ENCODE measurements at regions not wholly inside any gene's neighbourhood (a gene's known extent, or its start where the extent isn't known, plus 50 kb on each side); places are given as distances from the start of the nearest gene placed in this dataset.

DNA sequence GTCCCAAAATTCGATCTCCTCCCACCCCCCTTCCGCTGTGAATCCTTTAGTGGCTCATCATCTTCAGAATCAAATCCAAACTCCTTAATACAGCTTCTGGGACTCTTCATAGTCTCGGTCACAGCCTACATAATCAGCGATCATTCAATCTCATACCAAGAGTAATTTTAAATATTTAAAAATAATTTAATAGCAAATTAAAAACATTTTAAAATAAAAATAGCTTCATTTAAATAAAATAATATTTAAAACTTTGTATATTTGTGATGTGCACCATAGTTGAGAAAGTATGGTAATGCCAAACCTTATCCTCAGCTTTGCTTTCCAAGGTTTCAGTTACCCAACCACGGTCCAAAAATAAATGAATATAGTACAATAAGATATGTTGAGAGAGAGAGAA lies 70.0 kb upstream of the NR3C1 start:
- Histone ChIP-seq H3K4me1 (ENCODE audit: insufficient read depth, low read length, poor library complexity, severe bottlenecking) (no peaks in the 10 kb centered on the region), H3K4me3 (ENCODE audit: low read depth, low read length, poor library complexity, severe bottlenecking) (no peak overlapping the region), H3K9me3 (ENCODE audit: low read depth, low read length, poor library complexity, severe bottlenecking) (no peaks in the 10 kb centered on the region), H3K27me3 (replicated peaks; ENCODE audit: insufficient read depth, low read depth, low read length, poor library complexity) (no peaks in the 10 kb centered on the region), H3K27ac (ENCODE audit: low read depth, low read length, poor library complexity, severe bottlenecking) (no peak overlapping the region), H3K36me3 (ENCODE audit: insufficient read depth, low read length, poor library complexity, severe bottlenecking) (no peaks in the 10 kb centered on the region)
- BruUV-seq (replicated peaks): no TSS peak
- DNase-seq (ENCODE audit: low spot score): no peak
- POLR2A ChIA-PET (ENCODE audit: low non-redundant PET): no interaction called here
- TF ChIP-seq EZH2 (IDR thresholded peaks at IDR 0.05; ENCODE audit: borderline replicate concordance, low read depth, low read length, poor library complexity, severe bottlenecking): no peak
- TF ChIP-seq, protein P1, sequence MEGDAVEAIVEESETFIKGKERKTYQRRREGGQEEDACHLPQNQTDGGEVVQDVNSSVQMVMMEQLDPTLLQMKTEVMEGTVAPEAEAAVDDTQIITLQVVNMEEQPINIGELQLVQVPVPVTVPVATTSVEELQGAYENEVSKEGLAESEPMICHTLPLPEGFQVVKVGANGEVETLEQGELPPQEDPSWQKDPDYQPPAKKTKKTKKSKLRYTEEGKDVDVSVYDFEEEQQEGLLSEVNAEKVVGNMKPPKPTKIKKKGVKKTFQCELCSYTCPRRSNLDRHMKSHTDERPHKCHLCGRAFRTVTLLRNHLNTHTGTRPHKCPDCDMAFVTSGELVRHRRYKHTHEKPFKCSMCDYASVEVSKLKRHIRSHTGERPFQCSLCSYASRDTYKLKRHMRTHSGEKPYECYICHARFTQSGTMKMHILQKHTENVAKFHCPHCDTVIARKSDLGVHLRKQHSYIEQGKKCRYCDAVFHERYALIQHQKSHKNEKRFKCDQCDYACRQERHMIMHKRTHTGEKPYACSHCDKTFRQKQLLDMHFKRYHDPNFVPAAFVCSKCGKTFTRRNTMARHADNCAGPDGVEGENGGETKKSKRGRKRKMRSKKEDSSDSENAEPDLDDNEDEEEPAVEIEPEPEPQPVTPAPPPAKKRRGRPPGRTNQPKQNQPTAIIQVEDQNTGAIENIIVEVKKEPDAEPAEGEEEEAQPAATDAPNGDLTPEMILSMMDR (conservative IDR thresholded peaks at IDR 0.05; ENCODE audit: low read depth, low read length): no peak
- intact Hi-C loops (cut with micrococcal nuclease; ENCODE audit: unreplicated experiment): no loop called here
- CTCF ChIA-PET: no interaction called here

- no peak for DNase-seq (ENCODE audit: low spot score)
- Histone ChIP-seq H3K9me3 (ENCODE audit: low read depth, low read length, poor library complexity, severe bottlenecking) (no peaks in the 10 kb centered on the region), H3K4me3 (ENCODE audit: low read depth, low read length, poor library complexity, severe bottlenecking) (no peak overlapping the region), H3K4me1 (ENCODE audit: insufficient read depth, low read length, poor library complexity, severe bottlenecking) (no peaks in the 10 kb centered on the region), H3K27ac (ENCODE audit: low read depth, low read length, poor library complexity, severe bottlenecking) (no peak overlapping the region), H3K27me3 (replicated peaks; ENCODE audit: insufficient read depth, low read depth, low read length, poor library complexity) (no peaks in the 10 kb centered on the region), H3K36me3 (ENCODE audit: insufficient read depth, low read length, poor library complexity, severe bottlenecking) (no peaks in the 10 kb centered on the region)
- ChIA-PET POLR2A (ENCODE audit: low non-redundant PET) (no interaction called here), CTCF (no interaction called here)
- no TSS peak for BruUV-seq (replicated peaks)
- TF ChIP-seq EZH2 (IDR thresholded peaks at IDR 0.05; ENCODE audit: borderline replicate concordance, low read depth, low read length, poor library complexity, severe bottlenecking): no peak
- TF ChIP-seq, protein P1 (conservative IDR thresholded peaks at IDR 0.05; ENCODE audit: low read depth, low read length): no peak
- intact Hi-C loops (cut with micrococcal nuclease; ENCODE audit: unreplicated experiment): no loop called here
These were observed 69.1 kb upstream of the NR3C1 start for GRCh38 chr5:143472576-143472975.

DNA sequence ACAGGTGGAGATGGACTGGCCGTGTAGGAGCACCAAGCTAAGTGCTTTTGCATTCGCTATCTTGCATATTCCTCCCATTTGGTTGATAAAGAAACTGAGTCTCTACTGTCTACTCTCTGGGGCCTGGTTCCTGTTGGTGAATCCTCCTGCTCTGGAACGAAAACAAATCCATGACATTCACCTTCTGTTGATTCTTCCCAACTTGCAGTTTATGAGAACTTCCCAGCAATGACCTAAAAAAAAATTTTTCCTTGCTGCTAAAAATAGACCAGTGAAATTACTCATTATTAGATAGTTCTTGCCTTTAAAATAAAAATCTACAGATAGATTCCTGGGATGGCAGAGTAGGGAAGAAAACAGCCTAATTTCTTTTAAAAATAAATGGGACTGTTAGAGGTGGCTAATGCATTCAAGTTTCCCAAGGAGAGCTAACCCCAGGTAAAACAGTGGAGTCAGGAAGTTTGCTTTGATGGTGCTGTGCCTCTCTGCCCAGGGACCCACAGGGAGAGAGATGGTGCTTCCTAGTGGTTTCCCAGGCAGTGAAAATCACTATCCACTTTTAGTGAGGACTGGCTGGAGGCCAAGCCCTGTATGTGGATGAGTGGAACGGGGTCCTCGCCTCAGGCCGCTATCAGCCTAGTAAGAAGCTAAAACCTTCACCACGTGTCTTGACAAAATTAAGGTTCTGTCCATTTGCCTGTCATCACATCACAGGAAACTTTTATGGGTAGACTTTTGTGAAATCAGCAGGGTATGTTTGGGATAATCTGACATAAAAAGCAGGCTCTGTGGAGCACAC lies 68.4 kb upstream of the NR3C1 start:
- Histone ChIP-seq H3K9me3 (ENCODE audit: low read depth, low read length, poor library complexity, severe bottlenecking) (no peaks in the 10 kb centered on the region), H3K27ac (ENCODE audit: low read depth, low read length, poor library complexity, severe bottlenecking) (no peak overlapping the region), H3K36me3 (ENCODE audit: insufficient read depth, low read length, poor library complexity, severe bottlenecking) (no peaks in the 10 kb centered on the region), H3K4me1 (ENCODE audit: insufficient read depth, low read length, poor library complexity, severe bottlenecking) (no peaks in the 10 kb centered on the region), H3K4me3 (ENCODE audit: low read depth, low read length, poor library complexity, severe bottlenecking) (no peak overlapping the region), H3K27me3 (replicated peaks; ENCODE audit: insufficient read depth, low read depth, low read length, poor library complexity) (no peaks in the 10 kb centered on the region)
- DNase-seq (ENCODE audit: low spot score): no peak
- POLR2A ChIA-PET (ENCODE audit: low non-redundant PET): no interaction called here
- intact Hi-C loops (cut with micrococcal nuclease; ENCODE audit: unreplicated experiment): no loop called here
- TF ChIP-seq, protein P1 (conservative IDR thresholded peaks at IDR 0.05; ENCODE audit: low read depth, low read length): no peak
- TF ChIP-seq EZH2 (IDR thresholded peaks at IDR 0.05; ENCODE audit: borderline replicate concordance, low read depth, low read length, poor library complexity, severe bottlenecking): no peak
- BruUV-seq (replicated peaks): no TSS peak
- CTCF ChIA-PET: no interaction called here
